Stimulated activated naive CD8-positive, alpha-beta T cell treated with anti-CD3 and anti-CD28 coated beads, Interleukin-15, Interleukin-2, amounts not matched to agents 100 ng/mL and 50 ng/mL, for 24 hours (primary cell): ENCODE measurements at regions not wholly inside any gene's neighbourhood (a gene's known extent, or its start where the extent isn't known, plus 50 kb on each side); places are given as distances from the start of the nearest gene placed in this dataset.

Experiments used
- H3K27ac Mint-ChIP-seq: one replicate; pipeline ENCODE4 v1.8.0; 2021; ENCODE audit warnings: mild to moderate bottlenecking, mixed read lengths
- H3K27me3 Mint-ChIP-seq: one replicate; pipeline ENCODE4 v1.8.0; 2021; ENCODE audit warnings: mixed read lengths
- H3K36me3 Mint-ChIP-seq: one replicate; pipeline ENCODE4 v1.8.0; 2021; ENCODE audit warnings: low read depth, mixed read lengths
- H3K4me1 Mint-ChIP-seq: one replicate; pipeline ENCODE4 v1.8.0; 2021; ENCODE audit warnings: low read depth, mixed read lengths
- H3K4me3 Mint-ChIP-seq: one replicate; pipeline ENCODE4 v1.8.0; 2021; ENCODE audit warnings: mild to moderate bottlenecking, mixed read lengths
- H3K9me3 Mint-ChIP-seq: one replicate; pipeline ENCODE4 v1.8.0; 2021; ENCODE audit warnings: mixed read lengths

DNA sequence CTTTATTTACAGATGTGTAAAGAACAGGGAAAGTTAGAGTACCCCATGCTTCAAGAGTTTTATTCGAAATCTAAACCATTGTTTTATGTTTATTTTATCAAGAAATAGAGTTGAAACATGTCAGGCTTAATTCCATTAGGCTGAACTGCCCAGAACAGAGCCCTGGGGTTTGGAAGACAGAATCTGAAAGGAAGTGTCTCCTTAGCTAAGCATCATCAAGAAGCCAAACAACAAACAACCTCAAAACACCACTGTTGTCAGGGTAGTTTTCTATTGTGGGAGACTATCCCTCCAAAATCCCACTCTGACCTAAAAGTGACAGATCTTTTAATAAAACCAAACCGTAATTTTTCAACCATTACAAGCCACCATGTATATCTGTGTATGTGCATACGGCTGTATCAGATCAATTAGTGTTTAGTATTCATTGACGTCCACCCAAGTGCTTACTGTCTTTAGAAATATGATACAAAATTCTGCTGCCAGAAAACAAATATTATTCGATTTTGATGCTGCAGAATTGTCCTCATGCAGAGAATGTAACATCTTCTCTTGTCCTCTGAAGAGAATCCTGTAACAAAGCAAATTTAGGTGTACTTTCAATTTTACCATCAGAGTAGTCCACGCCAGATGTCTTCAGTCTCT, 271.9 kb upstream of the TMEM161B start:
- no peak overlapping the region for H3K27ac Mint-ChIP-seq
- H3K4me3 Mint-ChIP-seq: no peak overlapping the region
- peaks cover 18% of the 10 kb centered on the region for H3K27me3 Mint-ChIP-seq
- no peaks in the 10 kb centered on the region for H3K4me1 Mint-ChIP-seq
- no peaks in the 10 kb centered on the region for H3K36me3 Mint-ChIP-seq
- H3K9me3 Mint-ChIP-seq: no peaks in the 10 kb centered on the region

DNA sequence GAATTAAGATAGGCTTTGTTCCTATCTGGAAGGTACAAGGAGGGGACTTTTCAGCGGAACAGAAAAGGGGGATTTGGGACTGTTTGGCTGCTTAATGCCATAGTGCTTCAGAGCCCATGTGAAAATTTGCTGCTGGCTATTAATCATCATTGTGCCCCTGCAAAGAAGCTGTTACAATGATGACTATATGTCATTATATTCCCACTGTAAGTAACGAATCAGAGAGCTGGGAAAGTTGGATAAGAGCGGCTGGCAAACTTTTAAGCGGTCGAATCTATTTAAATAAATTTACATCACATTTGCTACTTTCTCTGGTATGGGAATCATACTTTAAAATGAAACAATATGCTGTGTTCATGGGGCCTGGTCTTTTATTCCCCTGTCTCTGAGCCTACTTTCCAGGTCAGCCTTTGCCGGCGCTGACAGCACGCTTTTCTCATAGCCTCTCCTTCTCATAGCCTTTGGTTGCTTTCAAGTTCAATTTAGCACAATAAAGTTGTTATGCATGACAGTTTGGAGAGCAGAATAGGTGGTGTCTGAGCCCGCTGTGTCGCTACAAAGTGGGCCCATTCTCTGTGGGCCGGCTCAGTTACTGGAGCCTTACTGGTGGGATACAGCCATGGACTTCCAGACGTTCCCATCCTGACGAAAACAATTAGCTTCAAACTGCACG, 271.2 kb upstream of the TMEM161B start:
- H3K4me1 Mint-ChIP-seq: no peaks in the 10 kb centered on the region
- H3K27me3 Mint-ChIP-seq: peaks cover 18% of the 10 kb centered on the region
- H3K9me3 Mint-ChIP-seq: no peaks in the 10 kb centered on the region
- no peaks in the 10 kb centered on the region for H3K36me3 Mint-ChIP-seq
- no peak overlapping the region for H3K4me3 Mint-ChIP-seq
- H3K27ac Mint-ChIP-seq: no peak overlapping the region

DNA sequence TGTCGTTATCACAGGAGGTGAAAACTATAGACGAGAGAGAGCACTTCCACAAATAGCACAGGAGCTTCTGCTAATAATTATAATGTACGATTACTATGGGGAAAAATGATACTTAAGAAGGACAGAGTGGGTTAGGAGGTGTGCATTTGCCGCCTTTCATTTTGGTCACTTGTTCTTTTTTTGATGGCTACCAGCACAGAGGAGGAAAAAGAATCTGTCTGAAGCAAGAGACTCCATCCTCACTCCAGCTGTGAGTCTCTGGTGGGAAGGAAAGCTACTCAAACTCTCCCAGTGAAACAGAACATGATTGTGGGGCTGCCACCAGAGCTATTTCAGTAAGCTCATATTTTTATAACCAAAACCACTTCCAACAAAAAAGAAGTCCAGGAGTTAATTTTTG, 270.4 kb upstream of the TMEM161B start:
- Mint-ChIP-seq H3K36me3 (no peaks in the 10 kb centered on the region), H3K9me3 (peaks cover 1% of the 10 kb centered on the region), H3K27me3 (peaks cover 17% of the 10 kb centered on the region), H3K4me1 (no peaks in the 10 kb centered on the region), H3K4me3 (no peak overlapping the region), H3K27ac (no peak overlapping the region)

DNA sequence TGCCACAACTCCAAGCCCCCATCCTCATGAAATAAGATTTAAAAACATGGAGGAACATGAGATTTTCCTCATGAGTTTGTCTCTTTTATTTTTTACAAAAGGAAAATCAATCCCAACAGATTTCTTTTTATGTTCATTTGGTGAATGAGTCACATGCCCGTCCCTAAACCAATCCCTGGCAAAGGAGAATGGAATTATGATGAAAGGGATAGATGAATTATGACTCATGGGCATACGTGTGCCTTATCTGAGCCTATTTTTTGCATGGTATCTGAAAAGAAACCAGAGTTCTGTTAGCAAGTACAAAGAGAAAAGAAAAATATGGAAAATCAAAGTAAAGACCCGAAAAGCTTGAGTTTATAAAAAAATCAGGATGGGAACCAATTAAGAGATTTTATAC, 267.5 kb upstream of the TMEM161B start:
- Mint-ChIP-seq H3K27ac (no peak overlapping the region), H3K4me3 (no peak overlapping the region)

DNA sequence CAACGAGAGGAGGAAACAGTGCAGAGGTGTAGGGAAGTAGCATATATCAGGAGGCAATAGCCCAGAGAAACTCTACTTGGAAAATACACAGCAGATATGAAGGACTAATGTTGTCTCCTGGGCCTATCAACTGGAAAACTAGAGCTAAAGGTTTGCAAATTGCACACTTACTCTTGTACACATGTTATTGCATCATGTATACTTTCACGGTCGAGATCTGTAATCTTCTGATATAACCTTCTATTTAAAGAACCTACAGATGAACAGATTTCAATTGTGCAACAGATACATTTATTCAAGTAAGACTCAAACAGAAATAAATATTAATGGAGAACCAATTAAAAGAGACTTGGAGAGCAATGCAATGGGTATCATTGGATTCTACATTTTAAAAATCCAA, 256.3 kb upstream of the TMEM161B start:
- H3K27ac Mint-ChIP-seq: no peak overlapping the region
- H3K27me3 Mint-ChIP-seq: peaks cover 10% of the 10 kb centered on the region
- H3K36me3 Mint-ChIP-seq: no peaks in the 10 kb centered on the region
- H3K4me1 Mint-ChIP-seq: no peaks in the 10 kb centered on the region
- H3K9me3 Mint-ChIP-seq: no peaks in the 10 kb centered on the region
- H3K4me3 Mint-ChIP-seq: no peak overlapping the region

More for the DNA sequence above, 267.5 kb upstream of the TMEM161B start:
- Mint-ChIP-seq H3K9me3 (peaks cover 7% of the 10 kb centered on the region), H3K27me3 (peaks cover 37% of the 10 kb centered on the region), H3K36me3 (no peaks in the 10 kb centered on the region), H3K4me1 (no peaks in the 10 kb centered on the region)

DNA sequence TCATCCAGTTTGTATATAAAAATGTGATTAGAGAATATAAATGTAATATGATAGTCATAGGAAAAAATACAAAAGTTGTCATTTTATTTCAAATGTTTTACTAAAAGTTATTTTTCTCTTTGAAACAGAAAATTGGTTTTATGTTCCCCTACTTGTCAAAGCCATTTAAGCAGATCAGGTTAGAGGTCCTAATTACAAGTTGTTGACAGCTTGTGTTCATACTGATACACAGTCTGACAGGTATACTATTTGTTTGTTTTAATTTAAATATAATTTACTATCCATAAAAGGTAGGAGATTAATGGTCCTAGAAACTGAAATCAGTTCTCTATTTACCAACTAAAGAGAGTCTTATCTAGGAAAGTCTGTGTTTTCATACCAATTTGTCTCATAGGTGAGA, 250.4 kb upstream of the TMEM161B start:
- Mint-ChIP-seq H3K4me1 (peaks cover 5% of the 10 kb centered on the region), H3K9me3 (no peaks in the 10 kb centered on the region), H3K27ac (no peak overlapping the region), H3K36me3 (no peaks in the 10 kb centered on the region), H3K4me3 (no peak overlapping the region), H3K27me3 (peaks cover 17% of the 10 kb centered on the region)

DNA sequence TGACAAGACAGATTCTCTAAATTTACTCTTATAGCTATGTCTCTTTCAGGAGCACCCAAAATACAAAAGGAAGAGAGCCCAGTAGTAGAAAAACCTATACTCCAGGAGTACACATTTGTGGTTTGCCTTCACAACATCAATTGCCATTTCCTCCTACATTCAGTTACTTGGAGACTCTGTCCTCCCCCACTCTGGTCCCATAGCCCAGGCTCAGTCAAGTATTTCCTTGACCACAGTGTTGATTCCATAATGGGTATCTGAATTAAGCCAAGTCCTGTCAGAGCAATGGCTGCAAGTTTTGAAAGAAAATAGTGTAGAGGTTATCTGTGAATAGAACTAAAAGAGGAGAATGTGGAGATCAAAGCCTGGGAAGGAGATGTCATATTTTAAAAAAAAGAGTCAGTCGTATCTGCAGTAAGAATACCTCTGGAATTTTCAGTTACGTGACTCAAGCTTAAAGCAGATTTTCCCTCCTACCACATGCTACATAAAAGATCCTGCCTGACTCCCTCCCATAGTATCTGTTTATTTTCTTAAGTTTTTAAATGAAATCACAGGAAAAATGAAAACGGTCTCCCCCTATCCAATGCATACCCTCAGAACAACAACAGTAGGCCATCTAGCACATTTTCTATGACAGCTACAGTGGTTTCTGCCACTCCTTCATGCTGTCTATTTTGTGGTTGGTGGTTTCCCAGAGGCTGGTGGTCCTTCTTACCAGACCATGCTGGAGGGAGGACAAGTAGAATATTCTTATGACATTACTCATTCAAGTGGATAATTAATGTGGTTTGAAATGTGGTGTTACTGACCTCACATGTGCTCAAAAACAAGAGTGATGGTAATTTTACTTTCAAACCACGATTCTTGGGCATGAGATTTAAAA, 249.7 kb upstream of the TMEM161B start:
- Mint-ChIP-seq H3K27ac (no peak overlapping the region), H3K4me1 (peaks cover 5% of the 10 kb centered on the region), H3K27me3 (peaks cover 17% of the 10 kb centered on the region), H3K4me3 (no peak overlapping the region), H3K36me3 (no peaks in the 10 kb centered on the region), H3K9me3 (no peaks in the 10 kb centered on the region)

DNA sequence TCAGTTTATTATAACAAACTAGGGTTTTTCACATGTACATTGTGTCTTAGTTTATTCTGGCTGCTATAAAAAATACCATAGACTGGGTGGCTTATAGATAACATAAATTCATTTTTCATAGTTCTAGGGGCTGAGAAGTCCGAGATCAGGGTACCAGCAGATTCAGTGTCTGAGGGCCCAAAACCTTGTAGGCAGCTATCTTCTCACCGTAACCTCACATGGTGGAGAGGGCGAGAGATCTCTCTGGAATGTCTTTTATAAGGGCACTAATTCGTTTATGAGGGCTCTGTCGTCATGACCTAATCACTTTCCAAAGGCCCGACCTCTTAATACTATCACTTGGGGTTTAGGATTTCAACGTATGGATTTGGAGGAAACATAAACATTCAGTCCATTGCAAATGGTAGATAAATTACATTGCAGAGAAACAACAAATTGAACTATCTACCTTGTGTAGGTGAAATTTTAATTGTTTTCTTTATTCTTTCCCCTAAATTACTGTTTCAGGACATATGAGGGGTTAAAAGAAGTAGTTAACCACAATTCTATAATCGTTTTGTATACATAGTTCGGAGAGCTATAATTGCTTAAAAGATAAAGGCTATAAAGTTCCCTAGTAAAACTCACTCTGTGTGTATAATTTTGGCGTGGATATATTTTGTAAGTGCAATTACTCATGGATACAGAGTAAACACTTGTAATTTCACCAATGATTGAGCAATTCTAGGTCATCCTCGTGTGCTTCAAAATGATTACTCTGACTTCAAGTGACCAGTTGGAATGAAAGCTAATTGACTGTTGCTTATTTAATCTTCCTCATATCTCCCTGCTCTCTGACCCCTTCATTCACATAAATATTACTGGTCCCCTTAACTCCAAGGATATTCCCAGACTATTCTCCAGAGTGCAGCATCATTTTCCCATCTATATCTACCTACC, 247.5 kb upstream of the TMEM161B start:
- H3K27me3 Mint-ChIP-seq: peaks cover 18% of the 10 kb centered on the region
- no peaks in the 10 kb centered on the region for H3K9me3 Mint-ChIP-seq
- H3K27ac Mint-ChIP-seq: no peak overlapping the region
- peaks cover 5% of the 10 kb centered on the region for H3K4me1 Mint-ChIP-seq
- no peaks in the 10 kb centered on the region for H3K36me3 Mint-ChIP-seq
- no peak overlapping the region for H3K4me3 Mint-ChIP-seq

DNA sequence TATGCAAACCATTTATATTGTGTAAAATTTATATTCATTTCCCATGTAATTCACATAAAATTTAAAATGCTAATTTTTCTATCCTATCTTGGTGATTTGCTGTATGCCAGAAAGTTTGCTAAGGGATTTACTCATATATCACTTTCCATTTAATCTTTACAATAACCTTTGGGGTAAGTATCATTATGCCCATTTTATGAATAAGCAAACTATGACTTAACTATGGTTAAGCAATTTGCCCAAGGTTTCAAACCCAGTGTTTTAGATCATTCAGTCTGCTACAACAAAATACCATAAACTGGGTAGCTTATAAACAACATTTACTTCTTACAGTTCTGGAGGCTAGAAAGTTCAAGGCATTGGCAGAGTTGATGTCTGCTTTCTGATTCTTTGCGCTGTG, 246.4 kb upstream of the TMEM161B start:
- Mint-ChIP-seq H3K36me3 (no peaks in the 10 kb centered on the region), H3K4me1 (peaks cover 5% of the 10 kb centered on the region), H3K27me3 (peaks cover 18% of the 10 kb centered on the region), H3K4me3 (no peak overlapping the region), H3K9me3 (no peaks in the 10 kb centered on the region), H3K27ac (no peak overlapping the region)

DNA sequence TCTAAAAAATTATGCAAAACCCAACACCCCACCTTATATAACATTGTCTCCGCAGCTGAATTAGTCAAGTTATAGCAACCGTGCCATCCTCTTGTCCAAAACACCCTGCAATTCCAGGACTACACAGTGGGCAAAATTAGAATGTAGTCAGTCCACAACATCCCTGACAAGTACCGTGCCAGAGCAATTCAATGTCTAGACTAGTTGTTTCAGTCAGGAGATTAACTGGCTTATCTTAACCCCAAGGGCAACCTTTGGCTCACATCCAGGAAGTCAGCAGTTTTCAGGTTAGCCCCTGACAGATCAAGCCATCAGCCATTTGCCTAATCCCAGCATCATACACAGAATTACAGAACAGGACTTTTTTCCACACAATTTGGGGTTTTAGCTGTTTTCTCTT, 240.8 kb upstream of the TMEM161B start:
- H3K4me3 Mint-ChIP-seq: no peak overlapping the region
- no peaks in the 10 kb centered on the region for H3K36me3 Mint-ChIP-seq
- no peak overlapping the region for H3K27ac Mint-ChIP-seq
- H3K27me3 Mint-ChIP-seq: peaks cover 12% of the 10 kb centered on the region
- no peaks in the 10 kb centered on the region for H3K9me3 Mint-ChIP-seq
- no peaks in the 10 kb centered on the region for H3K4me1 Mint-ChIP-seq

DNA sequence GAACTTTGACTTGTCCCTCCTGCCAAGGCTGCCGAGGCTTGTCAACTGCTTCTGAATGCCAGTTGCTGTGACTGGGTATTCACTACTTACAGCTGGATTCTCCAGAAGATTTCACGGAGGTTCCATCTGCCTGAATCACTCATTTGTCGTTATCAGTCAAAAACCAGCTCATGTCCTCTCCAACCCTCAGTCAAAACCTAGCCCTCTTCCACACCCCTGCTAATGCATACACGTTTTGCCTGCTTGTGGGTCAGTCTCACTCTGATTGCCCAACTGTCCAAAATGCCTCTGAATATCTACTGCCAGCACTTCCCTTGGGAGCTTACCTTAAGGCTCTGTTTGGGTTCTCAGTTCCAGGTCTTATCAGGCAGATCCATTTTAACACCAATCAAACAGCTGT, 238.6 kb upstream of the TMEM161B start:
- H3K27ac Mint-ChIP-seq: no peak overlapping the region
- no peaks in the 10 kb centered on the region for H3K36me3 Mint-ChIP-seq
- H3K4me1 Mint-ChIP-seq: peaks cover 5% of the 10 kb centered on the region
- H3K9me3 Mint-ChIP-seq: no peaks in the 10 kb centered on the region
- peaks cover 11% of the 10 kb centered on the region for H3K27me3 Mint-ChIP-seq
- H3K4me3 Mint-ChIP-seq: no peak overlapping the region

DNA sequence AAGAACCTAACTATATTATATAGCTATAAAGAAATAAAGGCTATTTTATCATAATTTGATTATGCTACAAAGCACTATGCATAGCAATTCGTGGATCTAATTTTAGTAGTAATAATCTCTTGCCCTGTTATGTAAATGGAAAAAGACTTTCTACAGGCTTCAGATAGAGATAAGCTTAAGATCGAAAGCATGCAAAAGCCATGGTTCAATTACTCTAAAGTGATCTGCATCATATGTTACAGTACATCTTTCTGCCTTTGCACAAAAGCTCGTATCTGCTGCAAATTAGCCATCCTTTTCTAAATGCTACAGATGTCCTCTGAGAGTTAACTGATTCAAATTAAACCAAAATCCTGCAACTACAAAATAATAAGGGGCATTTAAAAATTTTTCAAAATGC, 234.8 kb upstream of the TMEM161B start:
- H3K27ac Mint-ChIP-seq: no peak overlapping the region

DNA sequence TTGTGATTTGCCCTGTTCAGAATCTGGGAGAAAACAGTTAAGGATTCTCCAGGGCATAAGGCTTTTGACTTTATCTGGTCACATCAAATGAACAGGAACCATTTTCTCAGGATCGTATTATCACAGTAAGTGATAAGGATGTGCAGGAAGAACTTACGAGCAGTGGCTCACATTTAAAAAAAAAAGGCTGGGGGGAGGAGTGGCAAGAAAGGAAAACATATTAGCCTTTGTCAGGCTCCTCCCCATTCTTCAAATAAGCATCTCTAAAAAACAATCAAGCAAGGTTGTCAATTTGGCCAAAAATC, 234.3 kb upstream of the TMEM161B start:
- Mint-ChIP-seq H3K4me3 (peak overlapping the region; percentile 85), H3K36me3 (no peaks in the 10 kb centered on the region), H3K27ac (peak overlapping the region; percentile 83), H3K4me1 (peaks cover 14% of the 10 kb centered on the region), H3K27me3 (no peaks in the 10 kb centered on the region), H3K9me3 (no peaks in the 10 kb centered on the region)

More for the DNA sequence above, 234.8 kb upstream of the TMEM161B start:
- Mint-ChIP-seq H3K4me1 (peaks cover 14% of the 10 kb centered on the region), H3K4me3 (no peak overlapping the region), H3K9me3 (no peaks in the 10 kb centered on the region), H3K36me3 (no peaks in the 10 kb centered on the region), H3K27me3 (no peaks in the 10 kb centered on the region)

DNA sequence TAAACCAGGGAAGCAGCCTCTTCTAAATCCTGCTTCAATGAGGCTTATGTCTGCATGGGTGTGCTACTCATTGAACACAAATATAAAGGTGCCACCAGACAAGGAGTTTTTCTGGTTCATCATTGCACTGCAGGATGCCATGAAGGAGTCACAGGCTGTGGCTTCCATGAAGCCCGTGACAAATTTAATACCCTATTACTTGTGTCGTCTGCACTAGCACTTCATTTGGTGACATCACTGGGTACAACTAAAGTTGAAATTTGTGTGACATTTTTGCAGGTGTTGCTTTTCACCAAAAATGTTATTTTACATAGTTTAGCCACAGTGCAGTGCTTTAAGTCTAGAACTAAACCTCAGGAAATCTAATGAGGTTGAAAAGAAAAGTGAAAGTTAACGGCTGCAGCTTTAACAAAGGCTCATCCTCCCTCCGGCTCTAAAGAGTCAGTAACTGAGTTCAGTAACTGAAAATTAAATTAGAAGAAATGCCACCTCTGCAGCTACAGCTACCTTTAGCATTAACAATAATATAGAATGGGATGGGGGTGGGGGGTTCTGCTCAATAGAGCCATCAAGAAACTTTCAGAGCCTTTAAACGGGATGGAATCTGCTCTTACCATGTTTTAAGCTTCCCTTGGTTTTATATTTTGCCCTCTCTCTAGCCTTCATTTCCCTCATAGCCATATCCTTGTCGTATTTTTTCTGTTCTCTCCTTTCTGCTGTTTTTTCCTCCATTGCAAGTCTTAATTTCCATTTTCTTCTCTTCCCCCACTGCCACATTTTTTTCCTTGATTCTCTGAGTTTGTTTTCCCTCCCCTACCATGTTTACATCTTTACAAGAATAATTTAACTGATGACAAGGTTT, 233.8 kb upstream of the TMEM161B start:
- Mint-ChIP-seq H3K4me1 (peaks cover 14% of the 10 kb centered on the region), H3K27ac (peak overlapping the region; percentile 83), H3K9me3 (no peaks in the 10 kb centered on the region), H3K27me3 (no peaks in the 10 kb centered on the region), H3K4me3 (peak overlapping the region; percentile 85), H3K36me3 (no peaks in the 10 kb centered on the region)
